ENCODE measurements at regions not wholly inside any gene's neighbourhood (a gene's known extent, or its start where the extent isn't known, plus 50 kb on each side); places are given as distances from the start of the nearest gene placed in this dataset.

GRCh38 chr18:10122988-10123950 lies 209.5 kb downstream of the VAPA start:
- TF ChIP-seq REST (IDR thresholded peaks at IDR 0.05; ENCODE audit: insufficient replicate concordance, low read depth) (no peak), POLR2AphosphoS5 (IDR thresholded peaks at IDR 0.05; ENCODE audit: low read depth) (no peak), CTCF (IDR thresholded peaks at IDR 0.05; ENCODE audit: insufficient read depth, low read length) (no peak)

All from HL-60 (cell line).